ENCODE measurements at regions not wholly inside any gene's neighbourhood (a gene's known extent, or its start where the extent isn't known, plus 50 kb on each side); places are given as distances from the start of the nearest gene placed in this dataset.

GRCh38 chr1:70762386-70762785, 285.2 kb downstream of the PTGER3 start:
- no peaks in the 10 kb centered on the region for H3K9me3 ChIP-seq
- no peaks in the 10 kb centered on the region for H3K4me1 ChIP-seq
- no peak for TF ChIP-seq CTCF (IDR thresholded peaks at IDR 0.05; ENCODE audit: low read depth, low read length)
- no peak for DNase-seq
- H3K27me3 ChIP-seq, result no peaks in the 10 kb centered on the region
- H3K36me3 ChIP-seq, result no peaks in the 10 kb centered on the region
- H3K4me3 ChIP-seq (ENCODE audit: low read depth, low read length), result no peak overlapping the region

GRCh38 chr1:70764747-70765146, 282.9 kb downstream of the PTGER3 start:
- no peak for TF ChIP-seq CTCF (IDR thresholded peaks at IDR 0.05; ENCODE audit: low read depth, low read length)
- H3K9me3 ChIP-seq, result no peaks in the 10 kb centered on the region
- no peaks in the 10 kb centered on the region for H3K27me3 ChIP-seq
- H3K36me3 ChIP-seq, result no peaks in the 10 kb centered on the region
- DNase-seq, result no peak
- no peaks in the 10 kb centered on the region for H3K4me1 ChIP-seq
- H3K4me3 ChIP-seq (ENCODE audit: low read depth, low read length), result no peak overlapping the region

- no peak for DNase-seq
Observed at GRCh38 chr1:70767377-70767776, 280.2 kb downstream of the PTGER3 start.

GRCh38 chr1:70768216-70768615, 279.4 kb downstream of the PTGER3 start:
- Histone ChIP-seq H3K36me3 (no peaks in the 10 kb centered on the region), H3K27me3 (no peaks in the 10 kb centered on the region), H3K4me1 (no peaks in the 10 kb centered on the region), H3K9me3 (no peaks in the 10 kb centered on the region), H3K4me3 (ENCODE audit: low read depth, low read length) (no peak overlapping the region)
- TF ChIP-seq CTCF (IDR thresholded peaks at IDR 0.05; ENCODE audit: low read depth, low read length), result no peak
- DNase-seq, result no peak

More at GRCh38 chr1:70767377-70767776, 280.2 kb downstream of the PTGER3 start:
- Histone ChIP-seq H3K4me1 (no peaks in the 10 kb centered on the region), H3K27me3 (no peaks in the 10 kb centered on the region), H3K9me3 (no peaks in the 10 kb centered on the region), H3K4me3 (ENCODE audit: low read depth, low read length) (no peak overlapping the region), H3K36me3 (no peaks in the 10 kb centered on the region)
- no peak for TF ChIP-seq CTCF (IDR thresholded peaks at IDR 0.05; ENCODE audit: low read depth, low read length)

- DNase-seq, result no peak
- Histone ChIP-seq H3K4me3 (ENCODE audit: low read depth, low read length) (no peak overlapping the region), H3K4me1 (no peaks in the 10 kb centered on the region), H3K9me3 (no peaks in the 10 kb centered on the region), H3K36me3 (no peaks in the 10 kb centered on the region), H3K27me3 (no peaks in the 10 kb centered on the region)
- TF ChIP-seq CTCF (IDR thresholded peaks at IDR 0.05; ENCODE audit: low read depth, low read length), result no peak
Observed at GRCh38 chr1:70778056-70778762, 269.4 kb downstream of the PTGER3 start.

GRCh38 chr1:70778934-70779333, 268.7 kb downstream of the PTGER3 start:
- no peak for TF ChIP-seq CTCF (IDR thresholded peaks at IDR 0.05; ENCODE audit: low read depth, low read length)
- no peaks in the 10 kb centered on the region for H3K4me1 ChIP-seq
- H3K27me3 ChIP-seq, result no peaks in the 10 kb centered on the region
- H3K9me3 ChIP-seq, result no peaks in the 10 kb centered on the region
- no peak for DNase-seq
- H3K4me3 ChIP-seq (ENCODE audit: low read depth, low read length), result no peak overlapping the region
- H3K36me3 ChIP-seq, result no peaks in the 10 kb centered on the region

Measured in BE2C (cell line).